ENCODE measurements at regions not wholly inside any gene's neighbourhood (a gene's known extent, or its start where the extent isn't known, plus 50 kb on each side); places are given as distances from the start of the nearest gene placed in this dataset.

GRCh38 chr17:74123350-74123749 lies 80.1 kb upstream of the RPL38 start:
- DNase-seq = no peak
- H3K27me3 ChIP-seq (ENCODE audit: low read depth) = peaks cover 7% of the 10 kb centered on the region
- no peak overlapping the region for H3K4me3 ChIP-seq
- H3K4me1 ChIP-seq = no peaks in the 10 kb centered on the region
- intact Hi-C loops (cut with DNase I) = loop anchor here (10.0 kb wide), 1 partner anchor 131 kb away; no protein-coding TSS in a partner anchor
- TF ChIP-seq CTCF (IDR thresholded peaks at IDR 0.05) = no peak
- no peaks in the 10 kb centered on the region for H3K9me3 ChIP-seq
- ATAC-seq = no peak
- H3K36me3 ChIP-seq = no peaks in the 10 kb centered on the region
- no peak overlapping the region for H3K27ac ChIP-seq

GRCh38 chr17:74123866-74124444 lies 79.5 kb upstream of the RPL38 start:
- no peak for TF ChIP-seq CTCF (IDR thresholded peaks at IDR 0.05)

GRCh38 chr17:74125156-74125555 lies 78.3 kb upstream of the RPL38 start:
- H3K27ac ChIP-seq = no peak overlapping the region
- H3K9me3 ChIP-seq = no peaks in the 10 kb centered on the region
- TF ChIP-seq CTCF (IDR thresholded peaks at IDR 0.05) = no peak
- no peaks in the 10 kb centered on the region for H3K36me3 ChIP-seq
- H3K27me3 ChIP-seq (ENCODE audit: low read depth) = peaks cover 11% of the 10 kb centered on the region
- ATAC-seq = no peak
- intact Hi-C loops (cut with DNase I) = loop anchor here (10.0 kb wide), 1 partner anchor 130 kb away; no protein-coding TSS in a partner anchor
- no peak for DNase-seq
- no peak overlapping the region for H3K4me3 ChIP-seq
- H3K4me1 ChIP-seq = no peaks in the 10 kb centered on the region

More at GRCh38 chr17:74123866-74124444, 79.5 kb upstream of the RPL38 start:
- Histone ChIP-seq H3K27me3 (ENCODE audit: low read depth) (peaks cover 11% of the 10 kb centered on the region), H3K4me3 (no peak overlapping the region), H3K9me3 (no peaks in the 10 kb centered on the region), H3K4me1 (no peaks in the 10 kb centered on the region), H3K36me3 (no peaks in the 10 kb centered on the region), H3K27ac (no peak overlapping the region)
- ATAC-seq (no peak), DNase-seq (no peak)
- intact Hi-C loops (cut with DNase I) = loop anchor here (10.0 kb wide), 1 partner anchor 131 kb away; no protein-coding TSS in a partner anchor

- no peaks in the 10 kb centered on the region for H3K4me1 ChIP-seq
- no peak overlapping the region for H3K4me3 ChIP-seq
- no peaks in the 10 kb centered on the region for H3K36me3 ChIP-seq
- ATAC-seq = no peak
- TF ChIP-seq CTCF (IDR thresholded peaks at IDR 0.05) = no peak
- DNase-seq = no peak
- no peaks in the 10 kb centered on the region for H3K9me3 ChIP-seq
- intact Hi-C loops (cut with DNase I) = loop anchor here (10.0 kb wide), 1 partner anchor 128 kb away; no protein-coding TSS in a partner anchor
- H3K27me3 ChIP-seq (ENCODE audit: low read depth) = peaks cover 13% of the 10 kb centered on the region
- no peak overlapping the region for H3K27ac ChIP-seq
Measured at GRCh38 chr17:74126179-74126900, 77.1 kb upstream of the RPL38 start.

GRCh38 chr17:74126959-74127358 lies 76.5 kb upstream of the RPL38 start:
- DNase-seq (no peak), ATAC-seq (no peak)
- intact Hi-C loops (cut with DNase I) = loop anchor here (10.0 kb wide), 1 partner anchor 128 kb away; no protein-coding TSS in a partner anchor
- H3K27me3 ChIP-seq (ENCODE audit: low read depth) = peaks cover 12% of the 10 kb centered on the region
- no peak for TF ChIP-seq CTCF (IDR thresholded peaks at IDR 0.05)
- H3K9me3 ChIP-seq = no peaks in the 10 kb centered on the region
- no peak overlapping the region for H3K4me3 ChIP-seq
- no peaks in the 10 kb centered on the region for H3K36me3 ChIP-seq
- H3K27ac ChIP-seq = no peak overlapping the region
- no peaks in the 10 kb centered on the region for H3K4me1 ChIP-seq
